Fibroblast of skin of back (primary cell): ENCODE measurements at regions not wholly inside any gene's neighbourhood (a gene's known extent, or its start where the extent isn't known, plus 50 kb on each side); places are given as distances from the start of the nearest gene placed in this dataset.

Experiments used
- DNase-seq: peaks from one replicate; pipeline ENCODE4 v3.0.0-alpha.2; 2013

- no peak for DNase-seq
These were observed 154.7 kb downstream of the KTN1 start for GRCh38 chr14:55734731-55735130.

DNA sequence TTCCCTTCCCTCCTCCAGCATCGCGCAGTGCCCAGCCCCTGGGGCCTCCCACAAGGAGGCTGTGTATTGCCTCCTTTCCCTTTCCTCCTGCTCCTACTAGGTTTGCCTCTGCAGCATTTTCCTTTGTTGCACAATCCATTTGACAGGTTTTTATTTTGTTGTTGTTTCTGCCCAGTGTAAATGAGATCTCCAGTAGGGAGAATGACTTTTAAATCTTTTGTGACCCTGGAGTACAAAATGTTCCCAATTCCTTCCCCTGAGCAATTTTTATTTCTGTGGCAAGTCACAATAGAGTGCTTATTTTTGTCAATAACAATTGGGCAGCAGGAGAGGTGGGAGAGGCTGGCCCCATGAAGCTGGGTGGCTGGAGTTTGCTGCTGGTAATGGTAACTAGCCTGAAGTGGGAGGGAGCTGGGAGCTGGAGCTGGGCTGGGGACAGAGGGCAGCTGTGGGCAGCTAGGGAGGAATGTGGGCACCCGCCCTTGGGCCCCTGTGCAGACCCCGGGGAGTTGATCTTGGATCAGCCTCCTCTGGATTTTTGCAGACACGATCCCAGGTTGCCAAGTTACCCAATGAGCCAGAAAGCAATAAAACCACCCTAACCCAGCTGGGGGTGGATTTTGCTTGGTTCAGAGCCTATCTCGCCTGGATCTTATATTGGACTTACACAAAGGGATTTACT is 160.1 kb downstream of the KTN1 start:
- no peak for DNase-seq

DNA sequence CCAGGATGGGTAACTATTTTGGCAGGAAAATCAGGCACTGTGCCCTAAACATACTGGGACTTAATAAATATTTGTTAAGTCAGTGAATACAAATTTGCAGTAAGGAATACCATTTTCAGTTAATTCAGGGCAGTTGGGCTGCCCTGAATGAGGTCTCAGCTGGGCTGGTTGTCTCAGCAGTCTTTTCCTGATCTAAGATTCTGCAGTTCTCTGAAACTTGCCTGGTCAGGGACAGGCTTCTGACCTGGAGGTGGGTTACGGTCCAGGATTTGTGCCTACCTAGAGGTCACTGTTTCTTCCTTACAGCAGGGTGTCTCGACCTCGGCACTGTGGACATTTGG is 160.6 kb downstream of the KTN1 start:
- no peak for DNase-seq

DNA sequence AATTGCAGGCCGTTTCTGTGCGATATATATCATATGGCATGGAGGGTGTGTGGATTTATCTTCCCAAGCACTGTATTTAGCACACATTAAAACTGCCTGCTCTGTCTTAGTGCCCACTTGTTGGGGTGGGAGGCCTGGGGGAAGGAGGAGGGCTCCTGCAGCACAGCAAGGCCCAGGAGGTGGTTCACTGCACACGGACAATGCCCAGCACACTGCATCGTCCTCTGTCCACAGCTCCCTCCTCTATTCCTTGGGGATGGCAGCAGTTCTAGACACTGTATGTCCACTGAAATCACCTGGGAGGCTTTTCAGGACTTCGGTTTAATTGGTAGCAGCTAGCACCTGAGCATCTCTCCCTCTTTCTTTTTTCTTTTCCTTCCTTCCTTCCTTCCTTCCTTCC is 161.2 kb downstream of the KTN1 start:
- no peak for DNase-seq

DNA sequence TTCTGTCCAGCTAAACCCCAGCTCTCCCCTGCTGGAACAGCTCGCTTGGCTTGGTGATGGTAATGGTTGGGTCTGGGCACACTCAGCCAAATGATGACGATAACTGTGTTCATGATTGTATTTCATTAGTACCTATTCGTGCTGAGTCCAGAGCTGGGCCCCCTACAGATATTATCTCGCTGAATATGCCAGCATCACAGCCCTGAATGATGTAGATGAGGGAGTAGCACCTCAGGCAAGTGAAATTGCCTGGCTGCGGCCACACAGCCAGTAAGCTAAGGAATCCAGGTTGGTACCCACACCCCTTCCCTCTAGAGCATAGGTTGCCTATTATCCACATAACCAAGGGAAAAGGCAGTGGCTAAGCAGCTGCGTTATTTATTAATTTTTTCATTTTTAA is 163.5 kb downstream of the KTN1 start:
- no peak for DNase-seq

- no peak for DNase-seq
These were observed 164.3 kb downstream of the KTN1 start for GRCh38 chr14:55744321-55744720.

- no peak for DNase-seq
These were observed 165.9 kb downstream of the KTN1 start for GRCh38 chr14:55745906-55746305.

DNA sequence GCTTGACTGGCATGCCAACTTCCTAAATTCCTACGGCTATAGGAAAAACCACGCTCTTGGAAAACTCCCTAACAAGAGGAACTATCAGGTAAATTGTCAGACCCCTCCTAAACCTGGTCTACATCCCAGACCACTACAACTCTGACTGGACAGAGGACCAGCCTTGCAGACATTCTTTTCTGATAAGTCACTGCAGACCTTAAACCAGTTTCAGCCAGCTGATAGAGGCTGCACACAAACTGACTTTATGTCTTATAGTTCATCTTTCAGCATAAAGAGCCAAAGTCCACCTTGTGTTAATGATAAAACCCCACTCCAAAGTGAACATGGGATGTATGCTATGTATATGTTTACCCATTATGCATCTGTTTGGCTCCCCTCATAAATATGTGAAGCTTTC is 166.6 kb downstream of the KTN1 start:
- DNase-seq, result peak; percentile 15

DNA sequence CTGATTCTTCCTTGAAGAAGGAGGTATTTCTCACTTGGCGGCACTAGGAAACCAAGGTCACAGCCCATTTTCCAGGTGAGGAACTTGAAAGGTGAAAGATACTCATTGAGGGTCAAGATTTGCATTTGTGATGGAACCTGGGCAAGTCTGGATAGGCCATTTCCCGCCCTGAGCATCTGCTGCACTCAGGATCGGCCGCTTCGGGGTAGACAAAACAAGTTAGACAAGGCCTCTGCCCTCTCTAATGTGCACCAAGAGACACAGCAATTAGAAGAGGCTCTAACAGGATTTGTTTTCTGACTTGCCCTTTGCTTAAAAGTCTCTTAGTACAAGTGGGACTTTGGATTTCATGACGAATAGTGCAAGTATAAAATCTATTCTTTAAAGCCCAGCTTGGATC is 167.2 kb downstream of the KTN1 start:
- no peak for DNase-seq

GRCh38 chr14:55749201-55749812 is 169.3 kb downstream of the KTN1 start:
- DNase-seq, result peak; percentile 6

DNA sequence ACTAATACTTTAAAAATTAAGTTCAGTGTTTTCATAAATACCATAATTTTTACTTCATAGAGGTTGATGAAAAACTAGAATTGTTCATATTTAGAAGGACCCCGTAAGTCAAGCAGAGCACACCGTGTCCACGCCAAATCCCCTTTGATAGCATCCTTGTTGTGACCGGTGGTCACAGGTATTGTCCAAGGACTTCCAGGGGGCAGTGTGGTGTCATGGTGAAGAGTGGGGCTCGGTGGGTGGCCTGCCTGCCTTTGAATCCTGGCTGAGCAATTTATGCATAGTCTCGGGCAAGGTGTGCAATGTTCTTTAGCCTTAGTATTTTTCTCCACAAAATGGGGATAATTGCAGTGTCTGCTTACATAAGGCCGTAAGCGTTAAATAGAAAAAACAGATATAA is 169.9 kb downstream of the KTN1 start:
- no peak for DNase-seq

- peak; percentile 62 for DNase-seq
These were observed 172.8 kb downstream of the KTN1 start for GRCh38 chr14:55752580-55753390.

- no peak for DNase-seq
These were observed 174.5 kb downstream of the KTN1 start for GRCh38 chr14:55754471-55754870.

- no peak for DNase-seq
These were observed 174.9 kb downstream of the KTN1 start for GRCh38 chr14:55754871-55755270.

DNA sequence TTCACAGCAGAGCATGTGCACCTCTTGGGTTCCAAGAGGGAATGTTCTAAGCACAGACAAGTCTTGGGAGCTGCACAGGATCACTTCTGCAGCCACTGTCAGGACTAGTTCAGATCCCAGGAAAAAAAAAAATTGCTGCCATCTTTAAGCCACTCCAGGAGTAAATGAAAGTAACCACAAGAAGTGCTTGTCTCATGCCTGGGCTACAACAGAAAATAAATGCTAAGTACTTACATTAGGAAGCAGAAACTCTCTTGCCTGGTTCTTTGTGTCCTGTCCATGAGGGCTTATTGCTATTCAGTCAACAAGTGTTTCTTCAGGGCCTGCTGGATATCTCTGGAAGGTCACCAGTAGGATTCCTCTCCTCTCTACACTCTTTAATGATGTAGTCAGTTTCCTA is 176.1 kb downstream of the KTN1 start:
- no peak for DNase-seq

GRCh38 chr14:55756557-55756956 is 176.6 kb downstream of the KTN1 start:
- no peak for DNase-seq

GRCh38 chr14:55758796-55759195 is 178.8 kb downstream of the KTN1 start:
- DNase-seq, result no peak

DNA sequence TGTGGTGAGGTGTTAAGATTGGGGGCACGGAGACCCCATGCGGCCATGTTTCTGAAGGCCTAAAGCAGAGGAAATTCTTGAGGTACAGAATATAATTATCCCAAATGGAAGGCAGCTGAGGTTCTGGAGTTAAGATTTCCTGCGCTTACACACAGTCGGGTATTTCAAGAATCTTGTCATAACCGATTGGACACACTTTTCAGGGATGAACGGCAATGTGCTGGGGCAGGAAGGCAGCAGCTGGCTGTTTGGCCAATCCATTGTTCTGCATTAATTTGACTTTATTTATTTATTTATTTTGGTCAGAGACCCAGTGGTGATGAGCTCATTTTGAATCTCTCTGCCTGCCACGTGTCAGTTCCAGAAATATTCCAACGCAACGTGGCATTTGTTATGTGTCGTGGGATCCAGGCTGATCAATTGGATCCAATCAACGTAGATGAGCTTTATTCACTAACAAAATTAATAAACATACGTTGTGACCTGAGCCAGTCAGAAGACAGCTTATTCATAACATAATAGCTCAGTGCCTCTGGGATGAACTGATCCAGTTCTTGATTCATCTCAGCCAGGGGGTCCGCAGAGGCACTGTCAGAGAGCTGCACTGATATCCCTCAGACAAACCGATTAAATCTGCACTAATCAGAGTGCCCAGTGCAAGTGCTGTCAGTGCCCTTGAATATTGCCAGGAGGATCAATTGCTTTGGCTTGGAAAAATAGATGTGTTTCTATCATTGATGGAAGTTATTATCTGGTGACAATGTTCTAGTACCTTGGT is 181.0 kb downstream of the KTN1 start:
- DNase-seq, result no peak

GRCh38 chr14:55761651-55762050 is 181.6 kb downstream of the KTN1 start:
- no peak for DNase-seq

GRCh38 chr14:55762595-55763232 is 182.7 kb downstream of the KTN1 start:
- DNase-seq, result no peak

DNA sequence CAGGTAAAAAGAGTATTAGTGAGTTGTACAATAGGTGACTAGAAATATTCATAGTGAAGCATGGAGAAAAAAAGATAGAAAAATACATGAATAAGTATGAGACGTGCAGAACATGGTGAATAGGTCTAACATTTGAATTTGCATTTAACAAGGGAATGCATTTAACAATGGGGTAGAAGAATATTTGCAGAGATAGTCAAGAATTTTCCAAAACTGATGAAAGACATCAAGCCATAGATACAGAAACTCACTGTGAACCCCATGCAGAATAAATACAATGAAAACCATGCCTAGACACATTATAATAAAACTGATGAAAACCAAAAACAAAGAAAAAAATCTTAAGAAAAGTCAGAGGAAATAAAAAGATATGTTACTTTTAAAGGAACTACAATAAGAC is 184.8 kb downstream of the KTN1 start:
- no peak for DNase-seq

GRCh38 chr14:55766071-55766470 is 186.1 kb downstream of the KTN1 start:
- no peak for DNase-seq

GRCh38 chr14:55767286-55767685 is 187.3 kb downstream of the KTN1 start:
- DNase-seq, result no peak
